GM18502 (cell line): ENCODE measurements at regions not wholly inside any gene's neighbourhood (a gene's known extent, or its start where the extent isn't known, plus 50 kb on each side); places are given as distances from the start of the nearest gene placed in this dataset.
"Not testable (repeated sequence)": the region's sequence is repeated elsewhere in the genome, so short reads cannot be mapped to it uniquely, and the experiment has no call there.

Experiments used
- ATAC-seq: cut with Tn5 transposase; IDR thresholded peaks from one replicate; pipeline ENCODE4 v1.9.1; 2021; ENCODE audit warnings: mild to moderate bottlenecking; ENCODE audit not compliant: unreplicated experiment, poor library complexity

- ATAC-seq = no peak
Measured at GRCh38 chr5:10023494-10023893, 226.2 kb downstream of the ATPSCKMT start.

GRCh38 chr5:10021248-10021647 lies 228.4 kb downstream of the ATPSCKMT start:
- no peak for ATAC-seq

DNA sequence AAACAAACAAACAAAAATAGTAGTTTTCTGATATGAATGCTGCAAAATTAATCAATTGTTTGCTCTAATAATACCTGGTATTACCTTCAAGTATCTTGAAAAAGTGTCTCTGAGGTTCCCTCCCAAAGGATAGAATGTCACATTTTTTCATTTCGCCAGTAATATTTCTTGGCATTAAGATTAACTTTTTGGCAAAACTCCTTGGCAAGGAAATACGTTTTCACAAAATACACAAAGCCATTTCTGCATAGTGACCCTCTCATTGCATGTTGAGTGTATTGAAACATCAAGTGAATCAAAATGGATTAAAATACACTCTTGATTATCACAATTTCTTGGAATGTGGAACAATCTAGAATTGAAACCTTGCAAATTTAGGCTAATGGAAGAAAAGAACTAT lies 230.5 kb downstream of the ATPSCKMT start:
- no peak for ATAC-seq

DNA sequence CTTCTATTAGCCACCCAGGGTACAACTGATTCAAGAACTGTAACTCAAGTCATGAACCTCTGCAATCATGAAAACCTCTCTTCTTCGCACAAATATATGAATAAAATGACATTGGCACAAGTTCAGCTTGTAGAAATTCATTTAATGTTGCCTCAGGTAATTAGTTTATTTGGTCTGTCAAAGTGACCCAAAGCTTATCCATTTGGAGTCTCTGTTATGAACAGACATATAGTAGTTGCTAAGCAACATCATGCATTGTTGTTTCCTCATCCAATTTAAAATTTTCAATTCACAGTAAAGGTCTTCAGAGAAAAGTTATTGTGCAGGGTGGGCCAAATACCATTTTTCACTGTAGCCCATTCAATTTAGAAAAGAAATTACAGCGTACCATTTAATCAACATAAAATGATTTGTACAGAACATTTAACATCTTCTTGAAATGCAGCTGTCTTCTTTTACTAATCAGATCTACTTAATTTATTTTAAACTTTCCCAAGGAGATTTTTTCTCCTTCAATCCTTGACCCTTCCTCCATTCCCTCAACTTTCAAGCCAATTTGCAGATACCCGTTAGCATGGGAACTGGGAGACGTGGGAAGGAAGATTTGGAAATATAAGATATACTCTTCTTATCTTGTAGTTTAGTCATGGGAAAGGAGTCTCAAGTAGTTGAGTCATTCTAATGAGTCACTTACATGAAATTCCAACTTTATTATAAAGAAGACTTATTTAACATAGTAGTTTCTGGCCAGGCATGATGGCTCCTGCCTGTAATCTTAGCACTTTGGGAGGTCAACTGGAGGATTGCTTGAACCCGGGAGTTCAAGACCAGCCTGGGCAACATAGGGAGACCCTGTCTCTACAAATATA lies 231.3 kb downstream of the ATPSCKMT start:
- no peak for ATAC-seq

DNA sequence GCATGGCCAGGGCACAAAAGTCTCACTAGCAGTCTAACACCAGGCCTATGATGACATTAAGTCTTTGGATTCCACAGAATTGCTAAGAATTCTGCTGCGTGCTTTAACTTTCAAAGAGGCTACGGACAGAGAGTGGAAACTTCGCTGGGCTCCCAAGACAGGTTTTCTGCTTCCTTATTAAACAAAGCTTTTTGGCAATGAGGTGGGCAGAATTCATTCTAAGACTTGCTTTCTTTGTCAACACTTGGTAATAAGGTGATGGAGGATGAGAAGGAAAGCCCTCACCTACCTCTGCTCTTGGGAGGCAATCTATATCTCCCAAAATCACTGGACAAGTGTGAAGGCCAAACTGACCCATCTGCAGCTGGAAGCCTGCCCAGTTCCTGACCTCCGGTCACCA lies 231.9 kb downstream of the ATPSCKMT start:
- ATAC-seq = no peak

GRCh38 chr5:10016559-10016958 lies 233.1 kb downstream of the ATPSCKMT start:
- not testable (repeated sequence) for ATAC-seq

DNA sequence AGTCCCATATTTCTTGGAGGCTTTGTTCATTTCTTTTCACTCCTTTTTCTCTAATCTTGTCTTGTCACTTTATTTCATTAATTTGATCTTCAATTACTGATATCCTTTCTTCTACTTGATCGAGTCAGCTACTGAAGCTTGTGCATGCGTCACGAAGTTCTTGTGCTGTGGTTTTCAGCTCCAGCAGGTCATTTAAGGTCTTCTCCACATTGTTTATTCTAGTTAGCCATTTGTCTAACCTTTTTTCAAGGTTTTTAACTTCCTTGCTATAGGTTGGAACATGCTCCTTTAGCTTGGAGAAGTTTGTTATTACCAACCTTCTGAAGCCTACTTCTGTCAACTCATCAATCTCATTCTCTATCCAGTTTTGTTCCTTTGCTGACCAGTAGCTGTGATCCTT lies 234.0 kb downstream of the ATPSCKMT start:
- not testable (repeated sequence) for ATAC-seq

DNA sequence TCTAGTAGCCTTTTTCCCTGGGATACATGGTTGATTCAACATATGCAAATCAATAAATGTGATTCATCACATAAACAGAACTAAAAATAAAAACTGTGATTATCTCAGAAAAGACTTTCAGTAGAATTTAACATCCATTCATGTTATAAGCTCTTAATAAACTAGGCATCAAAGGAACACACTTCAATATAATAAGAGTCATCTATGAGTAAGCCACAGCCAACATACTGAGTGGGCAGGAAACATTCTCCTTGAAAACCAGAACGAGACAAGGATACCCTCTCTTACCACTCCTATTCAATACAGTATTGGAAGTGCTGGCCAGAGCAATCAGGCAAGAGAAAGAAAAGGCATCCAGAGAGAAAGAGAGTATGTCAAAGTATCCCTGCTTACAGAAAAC lies 239.9 kb downstream of the ATPSCKMT start:
- no peak for ATAC-seq

DNA sequence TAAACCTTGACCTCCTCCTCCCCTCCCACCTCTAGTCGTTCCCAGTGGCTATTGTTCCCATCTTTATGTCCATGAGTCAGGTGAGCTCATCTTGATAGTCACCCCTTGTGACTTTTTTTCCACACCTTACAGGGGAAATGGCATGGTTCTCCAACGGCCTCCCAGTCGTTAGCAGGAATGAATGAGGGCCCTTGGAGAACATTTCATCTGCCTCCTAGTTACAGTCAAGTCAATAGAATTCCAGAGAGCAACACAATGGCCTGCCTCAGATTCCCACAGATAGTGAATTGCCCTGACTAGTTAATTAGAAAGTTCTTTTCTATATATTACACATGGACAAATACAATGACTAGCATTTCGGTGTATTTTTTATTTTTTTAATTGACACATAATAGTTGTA lies 262.6 kb downstream of the ATPSCKMT start:
- ATAC-seq = no peak

- no peak for ATAC-seq
Measured at GRCh38 chr5:9977070-9977469, 272.6 kb downstream of the ATPSCKMT start.

DNA sequence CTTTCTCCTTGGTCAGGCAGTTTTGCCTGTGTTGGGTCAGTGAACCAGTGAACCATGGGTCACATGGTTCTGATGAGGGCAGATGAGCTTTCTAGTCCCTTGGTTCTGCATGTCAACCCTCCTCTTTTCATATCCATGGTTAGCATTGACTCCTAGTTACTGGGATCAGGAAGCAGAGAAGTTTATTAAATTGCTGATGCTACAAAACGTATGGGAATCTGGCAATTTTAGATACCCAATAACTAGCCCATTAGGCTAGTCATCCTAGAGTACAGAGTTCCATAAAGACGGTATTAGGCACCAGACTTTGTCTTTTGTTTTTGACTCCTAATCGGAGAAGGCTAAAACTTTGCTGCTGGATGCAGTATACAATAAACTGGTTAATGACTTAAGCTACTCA lies 273.1 kb downstream of the ATPSCKMT start:
- no peak for ATAC-seq

- ATAC-seq = no peak
Measured at GRCh38 chr5:9972059-9972458, 277.6 kb downstream of the ATPSCKMT start.

DNA sequence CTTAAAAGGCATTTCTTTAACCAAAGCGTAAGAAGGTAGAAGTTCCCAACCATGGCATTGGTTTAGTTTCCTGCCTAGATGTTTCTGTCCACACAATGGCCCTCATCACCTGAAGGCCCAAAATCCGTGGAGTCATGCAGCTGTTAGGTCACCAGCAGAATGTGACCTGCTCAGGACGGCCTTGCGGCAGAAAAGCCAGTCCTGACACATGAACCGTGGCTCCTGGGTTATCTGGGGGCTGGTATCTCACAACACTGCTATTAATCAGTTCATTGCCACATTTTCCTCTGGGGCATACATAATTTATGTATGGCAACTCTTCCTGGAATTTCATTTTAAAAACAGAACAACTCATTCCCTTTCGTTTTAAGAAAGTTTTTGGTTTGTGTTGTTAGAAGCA lies 278.4 kb downstream of the ATPSCKMT start:
- ATAC-seq = no peak

GRCh38 chr5:9958914-9959313 lies 290.8 kb downstream of the ATPSCKMT start:
- no peak for ATAC-seq

DNA sequence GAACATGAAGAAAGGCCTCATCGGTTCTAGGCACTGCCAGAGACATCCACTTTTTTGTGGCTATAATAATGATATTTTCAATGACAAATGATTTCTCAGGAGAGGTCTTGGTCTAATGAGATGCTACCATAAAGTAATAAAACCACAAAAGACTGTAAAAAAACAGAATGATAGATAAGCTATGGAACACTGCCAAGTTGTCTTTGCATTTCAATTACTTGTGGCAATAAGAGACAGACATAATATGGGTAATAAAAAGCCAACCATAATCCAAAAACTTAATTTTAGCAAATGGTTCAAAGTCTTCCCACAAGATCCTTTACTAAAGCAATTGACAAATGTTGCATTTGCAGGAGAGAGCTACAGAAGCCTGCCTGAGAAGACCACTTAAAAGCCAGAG lies 292.5 kb downstream of the ATPSCKMT start:
- no peak for ATAC-seq

- no peak for ATAC-seq
Measured at GRCh38 chr5:9956725-9957124, 293.0 kb downstream of the ATPSCKMT start.

- ATAC-seq = no peak
Measured at GRCh38 chr5:9955586-9955985, 294.1 kb downstream of the ATPSCKMT start.

DNA sequence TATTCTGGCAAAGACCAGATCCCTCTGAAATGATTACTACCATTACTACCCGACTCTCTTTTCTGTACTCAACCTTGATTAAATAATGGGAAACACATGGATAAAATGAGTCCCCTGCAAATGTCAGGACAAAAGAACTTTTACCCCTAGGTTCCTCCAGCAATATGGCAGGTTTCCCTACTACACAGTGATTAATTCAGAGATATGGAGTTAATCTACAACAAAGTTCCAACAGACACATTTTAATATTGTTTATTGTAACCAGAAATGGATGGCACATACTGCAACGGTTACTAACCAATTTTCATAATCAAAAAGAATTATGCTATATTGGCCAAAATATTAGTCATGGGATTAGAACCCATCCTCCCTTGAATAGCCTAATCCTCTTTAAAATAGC lies 294.8 kb downstream of the ATPSCKMT start:
- ATAC-seq = no peak

DNA sequence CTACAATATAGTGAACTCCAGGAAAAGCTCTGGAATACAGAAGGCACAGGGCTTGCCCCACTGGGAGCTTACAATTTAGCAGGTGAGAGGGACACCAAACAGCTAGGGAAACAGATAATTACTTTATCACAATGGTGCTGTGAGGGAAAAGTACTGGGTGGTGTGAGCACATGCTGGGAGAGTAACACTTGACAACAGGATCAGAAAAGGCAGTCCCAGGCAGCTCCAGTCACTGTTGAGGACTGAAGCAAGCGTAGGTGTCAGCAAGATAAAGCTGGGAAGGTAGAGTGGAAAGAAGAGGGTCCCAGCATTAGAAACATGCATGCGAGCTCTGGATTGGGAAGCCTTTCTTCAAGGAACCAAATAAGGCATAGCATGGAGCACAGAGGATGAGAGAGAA lies 296.0 kb downstream of the ATPSCKMT start:
- ATAC-seq = no peak

- peak; percentile 41 for ATAC-seq
Measured at GRCh38 chr5:9951865-9952516, 297.7 kb downstream of the ATPSCKMT start.

- ATAC-seq = no peak
Measured at GRCh38 chr5:9947944-9948343, 301.7 kb downstream of the ATPSCKMT start.

DNA sequence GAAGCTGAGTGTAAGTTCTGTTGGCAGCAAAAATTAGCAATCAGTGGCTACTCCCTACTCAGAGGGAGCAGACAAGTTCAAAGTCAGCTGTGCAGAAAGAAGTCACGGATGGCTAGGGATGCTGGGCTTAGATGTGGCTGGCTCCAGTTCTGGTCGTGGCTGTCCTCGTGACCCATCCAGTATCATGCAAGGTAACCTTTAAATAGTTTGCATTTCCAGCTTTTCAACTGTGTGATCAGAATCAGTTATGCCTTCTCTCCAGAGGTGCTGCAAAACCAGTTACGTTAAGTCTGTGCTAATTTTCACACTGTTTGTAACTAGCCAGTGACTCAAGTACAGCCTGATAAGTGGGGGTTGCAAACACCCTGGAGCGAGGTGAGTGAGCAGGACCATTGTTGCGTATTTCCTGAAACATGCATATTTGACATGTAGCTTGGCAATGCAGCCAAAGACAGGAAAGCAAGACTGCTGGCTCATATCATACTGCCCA lies 302.4 kb downstream of the ATPSCKMT start:
- peak; percentile 61 for ATAC-seq
